WTC11 (cell line): ENCODE measurements at regions not wholly inside any gene's neighbourhood (a gene's known extent, or its start where the extent isn't known, plus 50 kb on each side); places are given as distances from the start of the nearest gene placed in this dataset.

Experiments
- ATAC-seq: fragments of 200-7000 bp; cut with Tn5 transposase; 2 replicates; pipeline ENCODE4 v1.10.0; 2021; ENCODE audit warnings: mild to moderate bottlenecking, moderate library complexity
- CTCF ChIA-PET: fragments of 300-600 bp; sonication (Branson Sonifier 250); formaldehyde crosslinking; loops from one replicate; lab custom pipeline; 2021; ENCODE audit warnings: antibody characterized with exemption; lab: Charles Lee
- POLR2A ChIA-PET: fragments of 350-600 bp; sonication (Branson Sonifier 250); formaldehyde crosslinking; loops from one replicate; lab custom pipeline; 2021; ENCODE audit warnings: antibody characterized with exemption; lab: Charles Lee
- DNase-seq: peaks from one replicate; pipeline ENCODE4 v3.0.0; 2021; ENCODE audit warnings: low spot score
- H3K27ac Mint-ChIP-seq: 2 replicates; pipeline ENCODE4 v1.8.0; 2021; ENCODE audit warnings: mixed read lengths
- H3K27me3 Mint-ChIP-seq: 2 replicates; pipeline ENCODE4 v1.8.0; 2021; ENCODE audit warnings: low read depth, mild to moderate bottlenecking, moderate library complexity, mixed read lengths
- H3K36me3 Mint-ChIP-seq: 2 replicates; pipeline ENCODE4 v1.8.0; 2021; ENCODE audit warnings: mixed read lengths
- H3K4me1 Mint-ChIP-seq: 2 replicates; pipeline ENCODE4 v1.8.0; 2022; ENCODE audit warnings: mixed read lengths
- H3K4me3 Mint-ChIP-seq: 2 replicates; pipeline ENCODE4 v1.8.0; 2021; ENCODE audit warnings: mild to moderate bottlenecking, moderate library complexity, mixed read lengths
- H3K9me3 Mint-ChIP-seq: 2 replicates; pipeline ENCODE4 v1.8.0; 2021; ENCODE audit warnings: mixed read lengths
- ATF1 ChIP-seq: sonication (generic); formaldehyde crosslinking; IDR thresholded peaks from 2 replicates; pipeline ENCODE4 v1.8.1; 2023; ENCODE audit warnings: mild to moderate bottlenecking, moderate library complexity, missing genetic modification reagents
- CBFB ChIP-seq: sonication (generic); formaldehyde crosslinking; IDR thresholded peaks from 2 replicates; pipeline ENCODE4 v1.8.1; 2022; ENCODE audit warnings: mild to moderate bottlenecking, low read depth, missing genetic modification reagents
- CREM ChIP-seq: sonication (generic); formaldehyde crosslinking; IDR thresholded peaks from 2 replicates; pipeline ENCODE4 v1.8.1; 2022; ENCODE audit warnings: mild to moderate bottlenecking, missing genetic modification reagents, moderate library complexity
- ELF4 ChIP-seq: sonication (generic); formaldehyde crosslinking; IDR thresholded peaks from 2 replicates; pipeline ENCODE4 v1.8.1; 2022; ENCODE audit warnings: low read depth, mild to moderate bottlenecking, moderate library complexity, missing genetic modification reagents
- GRHL2 ChIP-seq: fragments of 250-450 bp; sonication (Bioruptor Pico); IDR thresholded peaks from 2 replicates; pipeline ENCODE4 v1.8.0; 2022; ENCODE audit warnings: mild to moderate bottlenecking, moderate library complexity; ENCODE audit not compliant: insufficient replicate concordance, severe bottlenecking
- GTF2I ChIP-seq: fragments of 250-450 bp; sonication (Bioruptor Pico); conservative IDR thresholded peaks from 2 replicates; pipeline ENCODE4 v1.4.0; 2021; ENCODE audit warnings: mild to moderate bottlenecking
- MAX ChIP-seq: sonication (generic); formaldehyde crosslinking; IDR thresholded peaks from 2 replicates; pipeline ENCODE4 v1.8.0; 2022; ENCODE audit warnings: mild to moderate bottlenecking, missing genetic modification reagents
- NFYB ChIP-seq: sonication (generic); formaldehyde crosslinking; conservative IDR thresholded peaks from 2 replicates; pipeline ENCODE4 v1.8.0; 2022; ENCODE audit warnings: low read depth, missing genetic modification reagents
- NR2C2 ChIP-seq: sonication (generic); formaldehyde crosslinking; IDR thresholded peaks from 2 replicates; pipeline ENCODE4 v1.8.0; 2022; ENCODE audit warnings: mild to moderate bottlenecking, missing genetic modification reagents
- SOX15 ChIP-seq: fragments of 250-450 bp; sonication (Bioruptor Pico); IDR thresholded peaks from 2 replicates; pipeline ENCODE4 v1.9.0; 2021; ENCODE audit warnings: mild to moderate bottlenecking
- ZBTB21 ChIP-seq: sonication (generic); formaldehyde crosslinking; IDR thresholded peaks from 2 replicates; pipeline ENCODE4 v1.8.1; 2023; ENCODE audit warnings: mild to moderate bottlenecking, missing genetic modification reagents, borderline replicate concordance
- ZBTB43 ChIP-seq: sonication (generic); formaldehyde crosslinking; IDR thresholded peaks from 2 replicates; pipeline ENCODE4 v1.8.1; 2023; ENCODE audit warnings: mild to moderate bottlenecking, missing genetic modification reagents
- ZNF121 ChIP-seq: sonication (generic); formaldehyde crosslinking; IDR thresholded peaks from 2 replicates; pipeline ENCODE4 v1.8.0; 2023; ENCODE audit warnings: missing genetic modification reagents
- ZNF138 ChIP-seq: sonication (generic); formaldehyde crosslinking; conservative IDR thresholded peaks from 2 replicates; pipeline ENCODE4 v1.8.1; 2022; ENCODE audit warnings: mild to moderate bottlenecking, moderate library complexity, missing genetic modification reagents
- ZNF232 ChIP-seq: sonication (generic); formaldehyde crosslinking; IDR thresholded peaks from 2 replicates; pipeline ENCODE4 v1.8.0; 2022; ENCODE audit warnings: mild to moderate bottlenecking, missing genetic modification reagents
- ZNF396 ChIP-seq: fragments of 250-450 bp; sonication (Bioruptor Pico); IDR thresholded peaks from 2 replicates; pipeline ENCODE4 v1.8.0; 2021; ENCODE audit warnings: mild to moderate bottlenecking, moderate library complexity, borderline replicate concordance
- ZNF416 ChIP-seq: fragments of 250-450 bp; sonication (Bioruptor Pico); IDR thresholded peaks from 2 replicates; pipeline ENCODE4 v1.9.0; 2021; ENCODE audit warnings: mild to moderate bottlenecking, inconsistent platforms
- ZSCAN18 ChIP-seq: fragments of 250-450 bp; sonication (Bioruptor Pico); IDR thresholded peaks from 2 replicates; pipeline ENCODE4 v2.1.2; 2022; ENCODE audit warnings: mild to moderate bottlenecking, moderate library complexity
- TF ChIP-seq, protein P1 (sequence below): sonication (generic); formaldehyde crosslinking; IDR thresholded peaks from 2 replicates; pipeline ENCODE4 v1.8.1; 2023; ENCODE audit warnings: mild to moderate bottlenecking, missing genetic modification reagents, moderate library complexity
- TF ChIP-seq, protein P2 (sequence below): sonication (generic); formaldehyde crosslinking; IDR thresholded peaks from 2 replicates; pipeline ENCODE4 v1.8.1; 2022; ENCODE audit warnings: mild to moderate bottlenecking, missing genetic modification reagents, moderate library complexity, borderline replicate concordance
- TF ChIP-seq, protein P3 (sequence below): fragments of 250-450 bp; sonication (Bioruptor Pico); IDR thresholded peaks from 2 replicates; pipeline ENCODE4 v1.8.0; 2021; ENCODE audit warnings: mild to moderate bottlenecking
- TF ChIP-seq, protein P4 (sequence below): sonication (generic); formaldehyde crosslinking; IDR thresholded peaks from 2 replicates; pipeline ENCODE4 v1.8.1; 2023; ENCODE audit warnings: mild to moderate bottlenecking, missing genetic modification reagents, borderline replicate concordance
- TF ChIP-seq, protein P5 (sequence below): sonication (generic); formaldehyde crosslinking; IDR thresholded peaks from 2 replicates; pipeline ENCODE4 v1.8.1; 2022; ENCODE audit warnings: low read depth, mild to moderate bottlenecking, moderate library complexity, missing genetic modification reagents, borderline replicate concordance
- TF ChIP-seq, protein P6 (sequence below): fragments of 250-450 bp; sonication (Bioruptor Pico); IDR thresholded peaks from 2 replicates; pipeline ENCODE4 v1.9.0; 2021; ENCODE audit warnings: mild to moderate bottlenecking

DNA sequence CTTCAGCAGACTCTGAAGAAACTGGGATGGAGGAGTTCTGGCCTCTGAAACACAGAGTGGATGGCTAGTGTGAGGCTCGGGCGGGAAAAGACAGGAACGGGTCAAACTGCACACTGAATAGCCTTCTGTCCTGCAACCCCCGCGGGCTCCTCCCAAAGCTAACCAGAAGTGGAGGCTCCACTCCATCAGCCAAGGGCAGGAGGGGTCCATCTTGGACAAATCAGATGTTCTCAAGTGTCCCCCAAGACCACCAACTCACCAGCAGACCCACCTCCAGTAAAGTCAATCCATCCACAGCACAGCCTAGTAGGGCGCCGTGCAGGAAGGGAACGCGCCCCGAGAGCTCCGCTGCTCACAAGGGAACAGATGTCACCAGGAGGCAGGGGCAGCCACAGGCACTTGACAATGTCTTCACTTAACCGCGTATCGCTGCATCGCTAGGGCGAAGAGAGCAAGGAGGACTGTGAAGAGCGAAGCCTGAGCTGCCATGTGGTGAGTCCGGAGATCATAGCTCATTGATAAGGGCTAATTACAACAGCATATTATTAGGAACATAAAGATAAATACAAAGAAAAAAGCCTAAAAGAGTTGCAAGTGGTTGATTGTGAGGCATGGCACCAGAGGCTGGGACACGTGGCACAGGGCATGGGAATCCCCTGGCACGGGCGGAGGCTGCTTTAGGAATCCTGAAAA, 494.6 kb upstream of the MYT1L start:
- ChIA-PET CTCF (interaction anchor here (1.1 kb wide), 1 partner anchor 18 kb away, joined by 3 read pairs; no protein-coding TSS in a partner anchor), POLR2A (no interaction called here)
- Mint-ChIP-seq H3K4me3 (no peak overlapping the region), H3K27me3 (no peaks in the 10 kb centered on the region; the same call in none of the 2 replicates), H3K9me3 (peaks cover 38% of the 10 kb centered on the region), H3K36me3 (peaks cover 13% of the 10 kb centered on the region), H3K27ac (no peak overlapping the region), H3K4me1 (no peaks in the 10 kb centered on the region)
- ATAC-seq (no peak), DNase-seq (no peak)
- TF ChIP-seq ELF4 (CRISPR knock-in tag) (no peak), MAX (no peak), GRHL2 (CRISPR knock-in tag) (no peak), ZSCAN18 (no peak), CBFB (no peak), ZNF396 (CRISPR knock-in tag) (no peak), ZNF416 (CRISPR knock-in tag) (no peak), GTF2I (no peak), CREM (CRISPR knock-in tag) (no peak), ATF1 (CRISPR knock-in tag) (no peak), ZNF232 (CRISPR knock-in tag) (no peak), NFYB (CRISPR knock-in tag) (no peak)
- TF ChIP-seq, protein P1, sequence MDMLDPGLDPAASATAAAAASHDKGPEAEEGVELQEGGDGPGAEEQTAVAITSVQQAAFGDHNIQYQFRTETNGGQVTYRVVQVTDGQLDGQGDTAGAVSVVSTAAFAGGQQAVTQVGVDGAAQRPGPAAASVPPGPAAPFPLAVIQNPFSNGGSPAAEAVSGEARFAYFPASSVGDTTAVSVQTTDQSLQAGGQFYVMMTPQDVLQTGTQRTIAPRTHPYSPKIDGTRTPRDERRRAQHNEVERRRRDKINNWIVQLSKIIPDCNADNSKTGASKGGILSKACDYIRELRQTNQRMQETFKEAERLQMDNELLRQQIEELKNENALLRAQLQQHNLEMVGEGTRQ: no peak
- TF ChIP-seq, protein P2, sequence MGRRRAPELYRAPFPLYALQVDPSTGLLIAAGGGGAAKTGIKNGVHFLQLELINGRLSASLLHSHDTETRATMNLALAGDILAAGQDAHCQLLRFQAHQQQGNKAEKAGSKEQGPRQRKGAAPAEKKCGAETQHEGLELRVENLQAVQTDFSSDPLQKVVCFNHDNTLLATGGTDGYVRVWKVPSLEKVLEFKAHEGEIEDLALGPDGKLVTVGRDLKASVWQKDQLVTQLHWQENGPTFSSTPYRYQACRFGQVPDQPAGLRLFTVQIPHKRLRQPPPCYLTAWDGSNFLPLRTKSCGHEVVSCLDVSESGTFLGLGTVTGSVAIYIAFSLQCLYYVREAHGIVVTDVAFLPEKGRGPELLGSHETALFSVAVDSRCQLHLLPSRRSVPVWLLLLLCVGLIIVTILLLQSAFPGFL (CRISPR knock-in tag): no peak
- TF ChIP-seq, protein P3, sequence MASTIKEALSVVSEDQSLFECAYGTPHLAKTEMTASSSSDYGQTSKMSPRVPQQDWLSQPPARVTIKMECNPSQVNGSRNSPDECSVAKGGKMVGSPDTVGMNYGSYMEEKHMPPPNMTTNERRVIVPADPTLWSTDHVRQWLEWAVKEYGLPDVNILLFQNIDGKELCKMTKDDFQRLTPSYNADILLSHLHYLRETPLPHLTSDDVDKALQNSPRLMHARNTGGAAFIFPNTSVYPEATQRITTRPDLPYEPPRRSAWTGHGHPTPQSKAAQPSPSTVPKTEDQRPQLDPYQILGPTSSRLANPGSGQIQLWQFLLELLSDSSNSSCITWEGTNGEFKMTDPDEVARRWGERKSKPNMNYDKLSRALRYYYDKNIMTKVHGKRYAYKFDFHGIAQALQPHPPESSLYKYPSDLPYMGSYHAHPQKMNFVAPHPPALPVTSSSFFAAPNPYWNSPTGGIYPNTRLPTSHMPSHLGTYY: no peak

DNA sequence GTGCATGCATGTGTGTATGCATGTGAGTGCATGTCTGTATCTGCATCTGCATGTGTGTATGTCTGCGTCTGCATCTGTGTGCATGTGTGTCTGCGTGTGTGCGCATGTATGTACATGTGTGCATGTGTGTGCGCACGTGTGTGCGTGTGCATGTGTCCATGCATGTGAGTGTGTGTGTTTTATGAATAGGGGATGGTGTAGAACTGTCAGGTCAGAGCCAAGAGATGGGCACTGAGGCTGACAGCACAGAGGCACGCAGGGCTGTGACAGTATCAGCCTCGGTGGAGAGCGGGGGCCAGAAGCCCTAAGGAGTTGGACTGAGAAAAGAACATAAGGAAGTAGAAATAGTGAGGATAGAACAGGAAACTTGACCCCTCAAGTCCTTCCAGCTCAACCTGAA, 494.0 kb upstream of the MYT1L start:
- Mint-ChIP-seq H3K9me3 (peaks cover 41% of the 10 kb centered on the region), H3K4me1 (no peaks in the 10 kb centered on the region), H3K27ac (no peak overlapping the region), H3K27me3 (no peaks in the 10 kb centered on the region; the same call in none of the 2 replicates), H3K4me3 (no peak overlapping the region), H3K36me3 (peaks cover 16% of the 10 kb centered on the region)
- DNase-seq (no peak), ATAC-seq (no peak)
- POLR2A ChIA-PET: no interaction called here
- CTCF ChIA-PET: interaction anchor here (1.1 kb wide), 1 partner anchor 19 kb away, joined by 3 read pairs; no protein-coding TSS in a partner anchor
- TF ChIP-seq, protein P4, sequence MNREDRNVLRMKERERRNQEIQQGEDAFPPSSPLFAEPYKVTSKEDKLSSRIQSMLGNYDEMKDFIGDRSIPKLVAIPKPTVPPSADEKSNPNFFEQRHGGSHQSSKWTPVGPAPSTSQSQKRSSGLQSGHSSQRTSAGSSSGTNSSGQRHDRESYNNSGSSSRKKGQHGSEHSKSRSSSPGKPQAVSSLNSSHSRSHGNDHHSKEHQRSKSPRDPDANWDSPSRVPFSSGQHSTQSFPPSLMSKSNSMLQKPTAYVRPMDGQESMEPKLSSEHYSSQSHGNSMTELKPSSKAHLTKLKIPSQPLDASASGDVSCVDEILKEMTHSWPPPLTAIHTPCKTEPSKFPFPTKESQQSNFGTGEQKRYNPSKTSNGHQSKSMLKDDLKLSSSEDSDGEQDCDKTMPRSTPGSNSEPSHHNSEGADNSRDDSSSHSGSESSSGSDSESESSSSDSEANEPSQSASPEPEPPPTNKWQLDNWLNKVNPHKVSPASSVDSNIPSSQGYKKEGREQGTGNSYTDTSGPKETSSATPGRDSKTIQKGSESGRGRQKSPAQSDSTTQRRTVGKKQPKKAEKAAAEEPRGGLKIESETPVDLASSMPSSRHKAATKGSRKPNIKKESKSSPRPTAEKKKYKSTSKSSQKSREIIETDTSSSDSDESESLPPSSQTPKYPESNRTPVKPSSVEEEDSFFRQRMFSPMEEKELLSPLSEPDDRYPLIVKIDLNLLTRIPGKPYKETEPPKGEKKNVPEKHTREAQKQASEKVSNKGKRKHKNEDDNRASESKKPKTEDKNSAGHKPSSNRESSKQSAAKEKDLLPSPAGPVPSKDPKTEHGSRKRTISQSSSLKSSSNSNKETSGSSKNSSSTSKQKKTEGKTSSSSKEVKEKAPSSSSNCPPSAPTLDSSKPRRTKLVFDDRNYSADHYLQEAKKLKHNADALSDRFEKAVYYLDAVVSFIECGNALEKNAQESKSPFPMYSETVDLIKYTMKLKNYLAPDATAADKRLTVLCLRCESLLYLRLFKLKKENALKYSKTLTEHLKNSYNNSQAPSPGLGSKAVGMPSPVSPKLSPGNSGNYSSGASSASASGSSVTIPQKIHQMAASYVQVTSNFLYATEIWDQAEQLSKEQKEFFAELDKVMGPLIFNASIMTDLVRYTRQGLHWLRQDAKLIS (CRISPR knock-in tag): no peak
- TF ChIP-seq, protein P5, sequence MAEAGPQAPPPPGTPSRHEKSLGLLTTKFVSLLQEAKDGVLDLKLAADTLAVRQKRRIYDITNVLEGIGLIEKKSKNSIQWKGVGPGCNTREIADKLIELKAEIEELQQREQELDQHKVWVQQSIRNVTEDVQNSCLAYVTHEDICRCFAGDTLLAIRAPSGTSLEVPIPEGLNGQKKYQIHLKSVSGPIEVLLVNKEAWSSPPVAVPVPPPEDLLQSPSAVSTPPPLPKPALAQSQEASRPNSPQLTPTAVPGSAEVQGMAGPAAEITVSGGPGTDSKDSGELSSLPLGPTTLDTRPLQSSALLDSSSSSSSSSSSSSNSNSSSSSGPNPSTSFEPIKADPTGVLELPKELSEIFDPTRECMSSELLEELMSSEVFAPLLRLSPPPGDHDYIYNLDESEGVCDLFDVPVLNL (CRISPR knock-in tag): no peak
- TF ChIP-seq ZBTB43 (no peak), GTF2I (no peak), ZNF121 (CRISPR knock-in tag) (no peak), ZBTB21 (CRISPR knock-in tag) (no peak), SOX15 (no peak), ZNF138 (no peak), NR2C2 (no peak)
- TF ChIP-seq, protein P6, sequence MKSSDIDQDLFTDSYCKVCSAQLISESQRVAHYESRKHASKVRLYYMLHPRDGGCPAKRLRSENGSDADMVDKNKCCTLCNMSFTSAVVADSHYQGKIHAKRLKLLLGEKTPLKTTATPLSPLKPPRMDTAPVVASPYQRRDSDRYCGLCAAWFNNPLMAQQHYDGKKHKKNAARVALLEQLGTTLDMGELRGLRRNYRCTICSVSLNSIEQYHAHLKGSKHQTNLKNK (CRISPR knock-in tag): no peak
